ENCODE measurements at regions not wholly inside any gene's neighbourhood (a gene's known extent, or its start where the extent isn't known, plus 50 kb on each side); places are given as distances from the start of the nearest gene placed in this dataset.

DNA sequence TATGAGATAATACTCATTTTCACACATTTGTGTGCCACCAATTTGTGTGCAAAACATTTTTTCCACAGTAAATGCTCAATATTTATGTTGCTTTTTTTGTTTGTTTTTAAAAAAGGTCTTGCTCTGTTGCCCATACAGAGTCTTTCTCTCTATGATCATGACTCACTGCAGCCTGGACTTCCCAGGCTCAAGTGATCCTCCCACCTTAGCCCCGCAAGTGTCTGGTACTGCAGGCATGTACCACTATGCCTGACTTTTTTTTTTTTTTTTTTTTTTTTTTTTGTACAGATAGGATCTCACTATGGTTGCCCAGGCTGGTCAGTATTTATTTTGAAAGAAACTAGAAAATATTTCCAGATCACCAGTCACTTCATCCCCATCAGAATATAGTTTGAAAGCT is 297.8 kb upstream of the GYPC start:
- Histone ChIP-seq H3K4me3 (no peak overlapping the region), H3K9me3 (ENCODE audit: low read depth) (no peaks in the 10 kb centered on the region), H3K4me1 (ENCODE audit: low read depth) (no peaks in the 10 kb centered on the region), H3K27me3 (no peaks in the 10 kb centered on the region), H3K27ac (no peak overlapping the region), H3K36me3 (no peaks in the 10 kb centered on the region)
- DNase-seq (ENCODE audit: low read depth in 1 of 2, low spot score in 1 of 2) = no peak
- TF ChIP-seq, protein P1, sequence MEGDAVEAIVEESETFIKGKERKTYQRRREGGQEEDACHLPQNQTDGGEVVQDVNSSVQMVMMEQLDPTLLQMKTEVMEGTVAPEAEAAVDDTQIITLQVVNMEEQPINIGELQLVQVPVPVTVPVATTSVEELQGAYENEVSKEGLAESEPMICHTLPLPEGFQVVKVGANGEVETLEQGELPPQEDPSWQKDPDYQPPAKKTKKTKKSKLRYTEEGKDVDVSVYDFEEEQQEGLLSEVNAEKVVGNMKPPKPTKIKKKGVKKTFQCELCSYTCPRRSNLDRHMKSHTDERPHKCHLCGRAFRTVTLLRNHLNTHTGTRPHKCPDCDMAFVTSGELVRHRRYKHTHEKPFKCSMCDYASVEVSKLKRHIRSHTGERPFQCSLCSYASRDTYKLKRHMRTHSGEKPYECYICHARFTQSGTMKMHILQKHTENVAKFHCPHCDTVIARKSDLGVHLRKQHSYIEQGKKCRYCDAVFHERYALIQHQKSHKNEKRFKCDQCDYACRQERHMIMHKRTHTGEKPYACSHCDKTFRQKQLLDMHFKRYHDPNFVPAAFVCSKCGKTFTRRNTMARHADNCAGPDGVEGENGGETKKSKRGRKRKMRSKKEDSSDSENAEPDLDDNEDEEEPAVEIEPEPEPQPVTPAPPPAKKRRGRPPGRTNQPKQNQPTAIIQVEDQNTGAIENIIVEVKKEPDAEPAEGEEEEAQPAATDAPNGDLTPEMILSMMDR (IDR thresholded peaks at IDR 0.05; ENCODE audit: low read depth, low read length) = no peak

DNA sequence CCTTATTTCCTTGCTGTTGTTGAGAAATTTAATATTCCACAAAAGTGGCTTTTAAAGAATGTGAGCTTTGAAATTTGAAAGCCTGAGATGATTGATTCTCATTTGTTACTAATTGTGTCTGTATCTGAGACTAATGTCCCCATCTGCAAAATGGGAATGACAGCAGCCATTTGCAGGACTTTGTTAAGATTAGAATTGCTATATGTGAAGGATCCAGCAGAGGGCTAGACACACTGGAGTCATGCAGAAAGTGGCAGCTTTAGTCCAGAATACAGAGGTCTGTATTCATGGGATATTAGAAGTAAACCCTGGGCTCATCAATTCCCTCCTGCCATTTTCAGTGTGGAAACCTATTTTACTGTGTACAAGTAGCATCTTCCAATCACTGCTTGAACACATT is 296.5 kb upstream of the GYPC start:
- no peak overlapping the region for H3K4me3 ChIP-seq
- H3K4me1 ChIP-seq (ENCODE audit: low read depth) = no peaks in the 10 kb centered on the region
- H3K27me3 ChIP-seq = no peaks in the 10 kb centered on the region
- TF ChIP-seq, protein P1 (IDR thresholded peaks at IDR 0.05; ENCODE audit: low read depth, low read length) = peak; percentile 42
- no peak overlapping the region for H3K27ac ChIP-seq
- peak in 1 of 2 donors; percentile 47 for DNase-seq (ENCODE audit: low read depth in 1 of 2, low spot score in 1 of 2)
- no peaks in the 10 kb centered on the region for H3K36me3 ChIP-seq
- H3K9me3 ChIP-seq (ENCODE audit: low read depth) = no peaks in the 10 kb centered on the region

DNA sequence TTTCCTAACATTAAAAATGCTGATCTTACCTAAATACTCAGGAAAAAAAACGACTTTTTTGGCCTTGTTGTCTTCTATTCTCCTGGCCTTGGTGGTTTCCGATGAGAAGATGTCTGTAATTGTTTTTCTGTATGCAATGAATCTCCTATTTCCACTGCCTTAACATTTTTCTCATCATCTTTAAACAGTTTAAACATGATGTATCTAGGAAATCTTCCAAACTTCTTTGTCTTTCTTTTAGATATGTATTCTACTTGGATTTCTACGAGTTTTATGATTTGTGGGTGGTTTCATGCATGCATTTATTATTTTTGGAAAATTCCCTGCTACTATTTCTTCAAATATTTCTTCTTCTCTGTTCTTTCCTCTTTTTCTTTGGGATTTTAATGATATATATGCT is 288.6 kb upstream of the GYPC start:
- Histone ChIP-seq H3K4me3 (no peak overlapping the region), H3K27ac (no peak overlapping the region), H3K4me1 (ENCODE audit: low read depth) (no peaks in the 10 kb centered on the region), H3K27me3 (no peaks in the 10 kb centered on the region), H3K36me3 (no peaks in the 10 kb centered on the region), H3K9me3 (ENCODE audit: low read depth) (no peaks in the 10 kb centered on the region)
- TF ChIP-seq, protein P1 (IDR thresholded peaks at IDR 0.05; ENCODE audit: low read depth, low read length) = no peak
- DNase-seq (ENCODE audit: low read depth in 1 of 2, low spot score in 1 of 2) = no peak

DNA sequence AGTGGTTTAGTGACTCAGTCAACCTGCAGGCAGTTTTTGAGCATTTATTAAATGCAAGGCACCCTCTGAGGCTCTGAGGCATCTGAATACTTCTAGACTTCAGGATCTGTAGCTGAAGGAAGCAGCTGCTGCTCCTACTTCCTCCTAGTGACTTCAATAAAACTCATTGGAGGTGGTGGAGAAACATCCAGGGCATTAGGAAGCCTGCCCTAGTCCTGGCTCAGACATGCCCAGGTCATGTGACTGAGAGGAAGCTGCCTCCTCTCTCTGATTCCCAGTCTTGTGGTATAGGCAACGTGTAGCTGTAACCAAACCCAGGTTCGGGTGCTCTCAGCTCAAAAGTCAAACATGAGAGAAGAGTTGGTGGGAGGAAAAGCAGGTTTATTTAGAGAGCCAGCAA is 287.2 kb upstream of the GYPC start:
- no peak for DNase-seq (ENCODE audit: low read depth in 1 of 2, low spot score in 1 of 2)
- Histone ChIP-seq H3K4me1 (ENCODE audit: low read depth) (no peaks in the 10 kb centered on the region), H3K36me3 (no peaks in the 10 kb centered on the region), H3K27ac (no peak overlapping the region), H3K27me3 (no peaks in the 10 kb centered on the region), H3K9me3 (ENCODE audit: low read depth) (no peaks in the 10 kb centered on the region), H3K4me3 (no peak overlapping the region)
- TF ChIP-seq, protein P1 (IDR thresholded peaks at IDR 0.05; ENCODE audit: low read depth, low read length) = no peak

DNA sequence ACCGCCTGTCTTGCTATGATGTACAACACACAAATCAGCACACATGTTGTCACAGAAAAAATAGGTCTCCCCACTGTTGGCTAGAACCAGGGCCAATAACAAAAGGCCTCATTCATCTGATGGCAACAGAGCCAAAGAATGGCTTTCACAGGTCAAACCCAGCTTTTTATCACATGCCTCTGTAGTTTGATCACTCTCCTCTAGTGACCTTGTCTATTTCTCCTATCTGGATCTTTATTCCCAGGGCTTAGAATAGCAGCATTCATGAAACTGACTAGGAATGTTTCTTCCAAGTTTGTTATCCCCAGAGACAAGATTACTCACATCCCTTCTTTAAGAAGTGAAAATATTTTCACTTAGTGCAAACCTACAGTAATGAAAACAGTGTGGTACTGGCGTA is 285.8 kb upstream of the GYPC start:
- Histone ChIP-seq H3K36me3 (no peaks in the 10 kb centered on the region), H3K27ac (no peak overlapping the region), H3K4me1 (ENCODE audit: low read depth) (no peaks in the 10 kb centered on the region), H3K27me3 (no peaks in the 10 kb centered on the region), H3K9me3 (ENCODE audit: low read depth) (no peaks in the 10 kb centered on the region), H3K4me3 (no peak overlapping the region)
- TF ChIP-seq, protein P1 (IDR thresholded peaks at IDR 0.05; ENCODE audit: low read depth, low read length) = no peak
- DNase-seq (ENCODE audit: low read depth in 1 of 2, low spot score in 1 of 2) = peak in 1 of 2 donors; percentile 21

DNA sequence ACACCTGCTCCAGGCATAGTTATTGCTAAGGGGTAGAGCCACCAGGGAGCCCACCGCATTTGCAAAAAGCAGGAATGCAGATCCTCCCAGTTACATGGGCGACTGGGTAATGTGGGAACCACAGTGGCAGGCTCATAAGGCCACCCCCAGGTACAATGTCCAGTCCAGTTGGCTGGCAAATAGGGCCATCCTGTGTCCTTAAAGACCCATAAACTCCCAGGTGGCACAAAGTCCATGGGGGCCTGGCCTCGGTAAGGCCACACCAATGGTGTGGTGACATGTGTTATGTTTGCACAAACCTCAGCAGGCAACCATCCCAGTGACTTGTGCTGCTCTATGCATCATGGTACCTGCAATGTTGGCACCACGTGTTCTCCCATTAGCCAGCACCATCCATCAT is 283.6 kb upstream of the GYPC start:
- Histone ChIP-seq H3K36me3 (no peaks in the 10 kb centered on the region), H3K27me3 (no peaks in the 10 kb centered on the region), H3K27ac (no peak overlapping the region), H3K4me3 (no peak overlapping the region), H3K4me1 (ENCODE audit: low read depth) (no peaks in the 10 kb centered on the region), H3K9me3 (ENCODE audit: low read depth) (no peaks in the 10 kb centered on the region)
- DNase-seq (ENCODE audit: low read depth in 1 of 2, low spot score in 1 of 2) = no peak
- TF ChIP-seq, protein P1 (IDR thresholded peaks at IDR 0.05; ENCODE audit: low read depth, low read length) = no peak

Data from cardiac muscle cell (in vitro differentiated cells and primary cell).